Endothelial cell of umbilical vein (primary cell): ENCODE measurements at regions not wholly inside any gene's neighbourhood (a gene's known extent, or its start where the extent isn't known, plus 50 kb on each side); places are given as distances from the start of the nearest gene placed in this dataset.

ENCODE experiments used
- BruUV-seq: library from RNA; stranded (reverse); fragments of 400-500 nt; replicated peaks from 2 replicates; lab custom pipeline; 2021; lab: Mats Ljungman, UMichigan
- CTCF ChIA-PET: fragments of 300-600, 350-600 bp; sonication (Branson Sonifier 250); formaldehyde crosslinking; loops from one replicate; lab custom pipeline; 2021; ENCODE audit warnings: antibody characterized with exemption, inconsistent platforms; lab: Charles Lee
- POLR2A ChIA-PET: fragments of 300-600, 350-600 bp; sonication (Branson Sonifier 250); formaldehyde crosslinking; loops from one replicate; lab custom pipeline; 2021; ENCODE audit warnings: antibody characterized with exemption, inconsistent platforms; lab: Charles Lee
- DNase-seq: peaks from one replicate; pipeline ENCODE4 v3.0.0-alpha.2; 2011; ENCODE audit warnings: low read depth, low spot score
- FAIRE-seq: peaks from 2 replicates; lab custom pipeline; 2011; peaks lifted over from hg19 to GRCh38; lab: Jason Lieb, UNC
- H2AFZ ChIP-seq: 2 replicates; pipeline ENCODE4 v1.6.0; 2012; ENCODE audit warnings: low read depth, low read length, control low read depth, inconsistent platforms
- H3K27ac ChIP-seq: 2 replicates; pipeline ENCODE4 v1.5.1; 2011; ENCODE audit warnings: low read depth, mild to moderate bottlenecking, control low read depth, low read length, moderate library complexity; ENCODE audit not compliant: insufficient read depth
- H3K27me3 ChIP-seq, 2 experiments: 2 replicates each; pipeline versions ENCODE4 v1.6.0 to v1.6.1; 2011; ENCODE audit warnings: low read length in 2 of 2, mixed read lengths in 1 of 2; ENCODE audit not compliant: control insufficient read depth in 2 of 2, insufficient read depth in 2 of 2
- H3K36me3 ChIP-seq, 2 experiments: 2 replicates in 1 of 2; 3 replicates in 1 of 2; pipeline ENCODE4 v1.5.1; 2011; ENCODE audit warnings: low read length in 2 of 2, mild to moderate bottlenecking in 1 of 2, moderate library complexity in 1 of 2; ENCODE audit not compliant: control insufficient read depth in 2 of 2, insufficient read depth in 2 of 2; ENCODE audit errors: extremely low read depth in 1 of 2
- H3K4me1 ChIP-seq: 3 replicates; pipeline ENCODE4 v1.5.1; 2011; ENCODE audit warnings: mild to moderate bottlenecking, low read length; ENCODE audit not compliant: control insufficient read depth, insufficient read depth; ENCODE audit errors: extremely low read depth
- H3K4me2 ChIP-seq: 2 replicates; pipeline ENCODE4 v1.6.1; 2011; ENCODE audit warnings: low read length, control low read depth, mixed read lengths; ENCODE audit not compliant: insufficient read depth
- H3K4me3 ChIP-seq, 3 experiments: fragments of 200-600 bp in 1 of 3; sonication (generic), shearing (Covaris generic) in 1 of 3; replicated peaks in 1 of 3; 2 replicates each; pipeline ENCODE4 v1.5.1; 2011 to 2016; ENCODE audit warnings: control low read depth in 3 of 3, low read length in 3 of 3, mild to moderate bottlenecking in 2 of 3, inconsistent platforms in 1 of 3, low read depth in 1 of 3, moderate library complexity in 1 of 3; ENCODE audit not compliant: insufficient read depth in 1 of 3
- H3K79me2 ChIP-seq: 2 replicates; pipeline ENCODE4 v1.6.0; 2012; ENCODE audit warnings: low read length, inconsistent platforms; ENCODE audit not compliant: control insufficient read depth, insufficient read depth
- H3K9ac ChIP-seq: replicated peaks from 2 replicates; pipeline ENCODE3; 2011; ENCODE audit warnings: low read length, control low read depth; ENCODE audit not compliant: insufficient read depth; ENCODE audit errors: extremely low read depth
- H3K9me1 ChIP-seq: replicated peaks from 3 replicates; pipeline ENCODE4 v1.6.0; 2011; ENCODE audit warnings: mild to moderate bottlenecking, low read length; ENCODE audit not compliant: control insufficient read depth, insufficient read depth; ENCODE audit errors: extremely low read depth
- H3K9me3 ChIP-seq: replicated peaks from 2 replicates; pipeline ENCODE4 v1.5.1; 2012; ENCODE audit warnings: low read length, inconsistent platforms; ENCODE audit not compliant: control insufficient read depth, insufficient read depth
- H4K20me1 ChIP-seq: replicated peaks from 2 replicates; pipeline ENCODE3; 2011; ENCODE audit warnings: mild to moderate bottlenecking, low read length; ENCODE audit not compliant: control insufficient read depth, insufficient read depth; ENCODE audit errors: extremely low read depth
- CTCF ChIP-seq, 2 donors: IDR thresholded peaks; 1 replicate in 1 of 2; 2 replicates in 1 of 2; pipeline ENCODE4 v1.5.1; 2011; ENCODE audit warnings: low read length in 2 of 2, mild to moderate bottlenecking in 2 of 2, moderate library complexity in 2 of 2, control low read depth in 1 of 2, inconsistent platforms in 1 of 2, low read depth in 1 of 2; ENCODE audit not compliant: insufficient read depth in 1 of 2; ENCODE audit errors: extremely low read depth in 1 of 2
- EZH2 ChIP-seq: IDR thresholded peaks from 2 replicates; pipeline ENCODE4 v1.6.1; 2012; ENCODE audit warnings: borderline replicate concordance, low read depth, mild to moderate bottlenecking, moderate library complexity, low read length, inconsistent platforms; ENCODE audit not compliant: severe bottlenecking
- FOS ChIP-seq: IDR thresholded peaks from 2 replicates; pipeline ENCODE4 v1.6.1; 2011; ENCODE audit warnings: mild to moderate bottlenecking, low read length, moderate library complexity, borderline replicate concordance; ENCODE audit not compliant: insufficient read depth
- GATA2 ChIP-seq: IDR thresholded peaks from 2 replicates; pipeline ENCODE4 v1.7.0; 2011; ENCODE audit warnings: low read depth, mild to moderate bottlenecking, moderate library complexity, mixed read lengths, low read length; ENCODE audit not compliant: insufficient read length, insufficient read depth
- JUN ChIP-seq: IDR thresholded peaks from 2 replicates; pipeline ENCODE4 v1.6.1; 2011; ENCODE audit warnings: borderline replicate concordance, low read depth; ENCODE audit not compliant: insufficient read length, insufficient read depth
- MAX ChIP-seq: IDR thresholded peaks from 2 replicates; pipeline ENCODE4 v1.6.1; 2011; ENCODE audit not compliant: insufficient read depth, insufficient read length
- MYC ChIP-seq: IDR thresholded peaks from one replicate; pipeline ENCODE4 v1.6.1; 2011; ENCODE audit warnings: mild to moderate bottlenecking, low read depth, low read length
- POLR2A ChIP-seq: IDR thresholded peaks from 2 replicates; pipeline ENCODE4 v1.6.1; 2012; ENCODE audit warnings: low read depth, mild to moderate bottlenecking, control low read depth, low read length
- POLR2AphosphoS5 ChIP-seq: IDR thresholded peaks from 2 replicates; pipeline ENCODE4 v1.6.1; 2012; ENCODE audit warnings: low read depth, mild to moderate bottlenecking, control low read depth, low read length, moderate library complexity; ENCODE audit not compliant: insufficient read depth
- dilution Hi-C: fragments of 300-500 bp; cut with MboI; formaldehyde crosslinking; loops from one replicate; pipeline ENCODE4 v1.15.0; 2019; ENCODE audit warnings: low sequenced_read_pairs; ENCODE audit not compliant: extremely low pct_ligation_motif_present
- intact Hi-C: fragments of 100-400 bp; cut with micrococcal nuclease; formaldehyde crosslinking; loops from one replicate; pipeline ENCODE4 v1.10.0; 2022

DNA sequence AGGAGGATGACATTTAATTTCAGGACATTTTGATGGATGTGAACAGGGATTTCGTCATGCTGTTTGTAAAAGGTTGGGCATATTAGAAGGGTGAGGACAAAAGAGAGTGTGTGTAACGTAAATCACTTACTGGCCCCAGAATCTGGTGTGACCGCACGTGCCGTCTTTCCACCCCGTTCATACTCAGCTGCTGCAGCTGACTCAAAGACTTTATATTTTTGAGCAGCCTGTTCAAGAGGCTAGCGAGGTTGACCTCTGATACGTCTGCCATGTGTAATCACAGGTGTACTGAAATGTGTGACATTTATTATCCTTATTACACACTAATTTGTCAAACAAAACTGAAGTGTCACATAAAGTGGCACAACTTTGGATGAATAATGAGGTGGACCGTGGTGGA, 66.5 kb upstream of the ERRFI1 start:
- Histone ChIP-seq H3K27me3 (no peaks in the 10 kb centered on the region), H3K4me1 (peaks cover 66% of the 10 kb centered on the region), H3K4me3 (no peak overlapping the region), H3K27ac (no peak overlapping the region), H3K4me2 (no peak overlapping the region), H3K9ac (no peak overlapping the region), H3K9me1 (no peaks in the 10 kb centered on the region), H4K20me1 (no peaks in the 10 kb centered on the region), H2AFZ (no peak overlapping the region), H3K79me2 (no peaks in the 10 kb centered on the region), H3K9me3 (no peaks in the 10 kb centered on the region), H3K36me3 (no peaks in the 10 kb centered on the region)
- DNase-seq (no peak), FAIRE-seq (no peak)
- intact Hi-C loops (no loop called here), dilution Hi-C loops (loop anchor here (10.0 kb wide), 1 partner anchor 48 kb away; no protein-coding TSS in a partner anchor)
- POLR2A ChIA-PET, result no interaction called here
- TF ChIP-seq MYC, result no peak
- no peak for TF ChIP-seq MAX
- no peak for TF ChIP-seq JUN
- no peak for TF ChIP-seq EZH2
- no peak for TF ChIP-seq FOS
- no peak for TF ChIP-seq POLR2A
- no peak for TF ChIP-seq POLR2AphosphoS5
- CTCF ChIA-PET, result no interaction called here
- BruUV-seq, result no TSS peak

DNA sequence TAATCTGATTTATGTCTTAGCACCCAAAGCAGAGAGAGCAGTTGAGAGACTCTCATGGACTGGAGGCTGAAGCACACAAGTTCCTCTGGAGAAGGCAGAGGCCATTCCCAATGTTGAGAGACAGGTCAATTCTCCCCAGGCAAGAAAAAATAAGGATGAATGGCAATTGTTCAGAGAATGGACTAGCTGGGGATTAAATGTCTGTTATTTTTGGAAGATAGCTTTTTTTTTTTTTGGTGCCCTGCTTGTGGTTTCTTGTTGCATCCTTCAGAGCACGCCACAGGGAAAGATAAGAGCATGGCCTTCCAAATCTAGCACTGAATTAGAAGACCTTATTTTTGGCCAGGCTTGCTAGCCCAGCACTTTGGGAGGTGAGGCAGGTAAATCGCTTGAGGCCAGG, 65.6 kb upstream of the ERRFI1 start:
- no peak for FAIRE-seq
- TF ChIP-seq POLR2A (no peak), CTCF (IDR thresholded peaks at IDR 0.05; ENCODE audit: extremely low read depth in 1 of 2, insufficient read depth in 1 of 2, low read depth in 1 of 2, low read length in 2 of 2) (no peak), GATA2 (no peak), JUN (no peak), POLR2AphosphoS5 (no peak)
- Histone ChIP-seq H2AFZ (no peak overlapping the region), H3K27me3 (no peaks in the 10 kb centered on the region), H3K9me1 (no peaks in the 10 kb centered on the region), H3K4me2 (no peak overlapping the region), H3K4me3 (no peak overlapping the region), H3K27ac (no peak overlapping the region), H3K9me3 (no peaks in the 10 kb centered on the region), H3K79me2 (no peaks in the 10 kb centered on the region), H4K20me1 (no peaks in the 10 kb centered on the region), H3K36me3 (no peaks in the 10 kb centered on the region), H3K4me1 (peaks cover 57% of the 10 kb centered on the region), H3K9ac (no peak overlapping the region)
- dilution Hi-C loops, result loop anchor here (10.0 kb wide), 1 partner anchor 47 kb away; no protein-coding TSS in a partner anchor
- ChIA-PET POLR2A (no interaction called here), CTCF (interaction anchor here (1.1 to 3.2 kb wide), 3 partner anchors 14 to 90 kb away, joined by 3 to 16 read pairs (median 3); no protein-coding TSS in a partner anchor)
- intact Hi-C loops, result no loop called here
- no TSS peak for BruUV-seq
- DNase-seq, result no peak
